BE2C (cell line): ENCODE measurements at regions not wholly inside any gene's neighbourhood (a gene's known extent, or its start where the extent isn't known, plus 50 kb on each side); places are given as distances from the start of the nearest gene placed in this dataset.
A peak's percentile ranks its signal among the peaks of the same experiment; 100 is the strongest.

Experiments
- DNase-seq: peaks from one replicate; pipeline ENCODE4 v3.0.0-alpha.2; 2020
- H3K27me3 ChIP-seq: fragments of 250-450 bp; sonication (Bioruptor Pico); 2 replicates; pipeline ENCODE4 v1.5.1; 2020; ENCODE audit warnings: mild to moderate bottlenecking
- H3K36me3 ChIP-seq: fragments of 250-450 bp; sonication (Bioruptor Pico); 2 replicates; pipeline ENCODE4 v1.5.1; 2020; ENCODE audit warnings: mild to moderate bottlenecking
- H3K4me1 ChIP-seq: fragments of 250-450 bp; sonication (Bioruptor Pico); 2 replicates; pipeline ENCODE4 v1.5.1; 2020
- H3K4me3 ChIP-seq: 2 replicates; pipeline ENCODE4 v1.5.1; 2011; ENCODE audit warnings: low read depth, low read length
- H3K9me3 ChIP-seq: fragments of 250-450 bp; sonication (Bioruptor Pico); 2 replicates; pipeline ENCODE4 v1.5.1; 2020
- CTCF ChIP-seq: IDR thresholded peaks from 2 replicates; pipeline ENCODE4 v1.5.1; 2012; ENCODE audit warnings: mild to moderate bottlenecking, low read depth, low read length

GRCh38 chr4:53917729-53918128 is 146.7 kb downstream of the CHIC2 start:
- no peak for DNase-seq
- H3K36me3 ChIP-seq = no peaks in the 10 kb centered on the region
- no peaks in the 10 kb centered on the region for H3K27me3 ChIP-seq
- no peak for TF ChIP-seq CTCF
- H3K4me3 ChIP-seq = no peak overlapping the region
- no peaks in the 10 kb centered on the region; the same call in 1 of the 2 replicates for H3K9me3 ChIP-seq
- H3K4me1 ChIP-seq = peaks cover 3% of the 10 kb centered on the region; the same call in 1 of the 2 replicates

GRCh38 chr4:53916431-53916889 is 147.9 kb downstream of the CHIC2 start:
- peaks cover 3% of the 10 kb centered on the region; the same call in 1 of the 2 replicates for H3K4me1 ChIP-seq
- H3K4me3 ChIP-seq = no peak overlapping the region
- no peaks in the 10 kb centered on the region; the same call in 1 of the 2 replicates for H3K9me3 ChIP-seq
- DNase-seq = no peak
- no peaks in the 10 kb centered on the region for H3K36me3 ChIP-seq
- TF ChIP-seq CTCF = no peak
- no peaks in the 10 kb centered on the region for H3K27me3 ChIP-seq

GRCh38 chr4:53914313-53915016 is 149.9 kb downstream of the CHIC2 start:
- H3K4me1 ChIP-seq = peaks cover 3% of the 10 kb centered on the region; the same call in 1 of the 2 replicates
- H3K36me3 ChIP-seq = no peaks in the 10 kb centered on the region
- H3K9me3 ChIP-seq = no peaks in the 10 kb centered on the region; the same call in 1 of the 2 replicates
- TF ChIP-seq CTCF = no peak
- H3K27me3 ChIP-seq = no peaks in the 10 kb centered on the region
- no peak overlapping the region for H3K4me3 ChIP-seq
- no peak for DNase-seq

GRCh38 chr4:53913771-53914170 is 150.6 kb downstream of the CHIC2 start:
- no peaks in the 10 kb centered on the region for H3K36me3 ChIP-seq
- peaks cover 3% of the 10 kb centered on the region; the same call in 1 of the 2 replicates for H3K4me1 ChIP-seq
- no peaks in the 10 kb centered on the region for H3K27me3 ChIP-seq
- no peak for DNase-seq
- H3K4me3 ChIP-seq = no peak overlapping the region
- no peaks in the 10 kb centered on the region; the same call in 1 of the 2 replicates for H3K9me3 ChIP-seq
- no peak for TF ChIP-seq CTCF

- no peak for TF ChIP-seq CTCF
- Histone ChIP-seq H3K27me3 (no peaks in the 10 kb centered on the region), H3K4me3 (no peak overlapping the region), H3K4me1 (peaks cover 3% of the 10 kb centered on the region; the same call in 1 of the 2 replicates), H3K36me3 (no peaks in the 10 kb centered on the region), H3K9me3 (no peaks in the 10 kb centered on the region)
- DNase-seq = no peak
These were observed 151.5 kb downstream of the CHIC2 start for GRCh38 chr4:53912766-53913497.

- Histone ChIP-seq H3K9me3 (no peaks in the 10 kb centered on the region), H3K4me1 (no peaks in the 10 kb centered on the region), H3K36me3 (no peaks in the 10 kb centered on the region), H3K4me3 (peak overlapping the region; percentile 43), H3K27me3 (no peaks in the 10 kb centered on the region)
- peak; percentile 92 for TF ChIP-seq CTCF
- DNase-seq = peak; percentile 36
These were observed 155.7 kb downstream of the CHIC2 start for GRCh38 chr4:53908661-53909078.
